Rectal smooth muscle tissue (tissue), 1 donor: ENCODE measurements at regions not wholly inside any gene's neighbourhood (a gene's known extent, or its start where the extent isn't known, plus 50 kb on each side); places are given as distances from the start of the nearest gene placed in this dataset.
"Not testable (repeated sequence)": the region's sequence is repeated elsewhere in the genome, so short reads cannot be mapped to it uniquely, and the experiment has no call there.

Experiments used
- H3K27ac ChIP-seq: one replicate; pipeline ENCODE4 v1.7.0; 2013; ENCODE audit warnings: low read depth, low read length, inconsistent platforms
- H3K27me3 ChIP-seq: one replicate; pipeline ENCODE4 v1.7.0; 2013; ENCODE audit warnings: low read length; ENCODE audit not compliant: control insufficient read depth, insufficient read depth
- H3K36me3 ChIP-seq: one replicate; pipeline ENCODE4 v1.7.0; 2013; ENCODE audit warnings: low read length; ENCODE audit not compliant: control insufficient read depth, insufficient read depth
- H3K4me1 ChIP-seq: one replicate; pipeline ENCODE4 v1.7.0; 2013; ENCODE audit warnings: low read length; ENCODE audit not compliant: control insufficient read depth, insufficient read depth
- H3K4me3 ChIP-seq: one replicate; pipeline ENCODE4 v1.7.0; 2013; ENCODE audit warnings: low read length
- H3K9ac ChIP-seq: one replicate; pipeline ENCODE4 v1.7.0; 2013; ENCODE audit warnings: low read length

GRCh38 chr5:40238066-40238745, 441.5 kb upstream of the PTGER4 start:
- no peak overlapping the region for H3K9ac ChIP-seq
- H3K4me3 ChIP-seq, result no peak overlapping the region
- no peaks in the 10 kb centered on the region for H3K4me1 ChIP-seq
- no peaks in the 10 kb centered on the region for H3K36me3 ChIP-seq
- no peaks in the 10 kb centered on the region for H3K27me3 ChIP-seq
- H3K27ac ChIP-seq, result no peak overlapping the region

GRCh38 chr5:40235471-40236400, 444.0 kb upstream of the PTGER4 start:
- Histone ChIP-seq H3K36me3 (no peaks in the 10 kb centered on the region), H3K27ac (no peak overlapping the region)

DNA sequence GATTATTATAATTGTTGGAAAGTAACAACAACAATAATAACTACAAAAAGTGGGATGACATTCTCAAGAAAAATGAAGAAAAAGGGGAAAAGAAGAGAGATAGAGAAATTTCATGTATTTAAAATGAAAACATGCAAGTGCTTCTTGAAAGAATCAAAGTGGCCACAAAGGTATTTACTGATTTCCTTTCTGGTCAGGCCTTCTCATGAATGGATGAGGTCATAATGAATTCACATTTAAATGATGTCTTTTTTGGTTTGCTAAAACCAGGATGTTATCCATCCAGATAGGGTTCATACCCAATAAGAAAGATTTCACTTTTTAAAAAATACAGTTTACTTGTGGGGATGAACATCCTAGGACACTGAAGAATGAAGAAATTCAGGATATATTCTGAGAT, 446.4 kb upstream of the PTGER4 start:
- H3K36me3 ChIP-seq, result no peaks in the 10 kb centered on the region
- no peak overlapping the region for H3K4me3 ChIP-seq
- no peak overlapping the region for H3K9ac ChIP-seq
- H3K27me3 ChIP-seq, result no peaks in the 10 kb centered on the region
- no peak overlapping the region for H3K27ac ChIP-seq
- no peaks in the 10 kb centered on the region for H3K4me1 ChIP-seq

More at GRCh38 chr5:40235471-40236400, 444.0 kb upstream of the PTGER4 start:
- no peaks in the 10 kb centered on the region for H3K27me3 ChIP-seq
- H3K4me3 ChIP-seq, result no peak overlapping the region
- H3K9ac ChIP-seq, result no peak overlapping the region
- H3K4me1 ChIP-seq, result no peaks in the 10 kb centered on the region

DNA sequence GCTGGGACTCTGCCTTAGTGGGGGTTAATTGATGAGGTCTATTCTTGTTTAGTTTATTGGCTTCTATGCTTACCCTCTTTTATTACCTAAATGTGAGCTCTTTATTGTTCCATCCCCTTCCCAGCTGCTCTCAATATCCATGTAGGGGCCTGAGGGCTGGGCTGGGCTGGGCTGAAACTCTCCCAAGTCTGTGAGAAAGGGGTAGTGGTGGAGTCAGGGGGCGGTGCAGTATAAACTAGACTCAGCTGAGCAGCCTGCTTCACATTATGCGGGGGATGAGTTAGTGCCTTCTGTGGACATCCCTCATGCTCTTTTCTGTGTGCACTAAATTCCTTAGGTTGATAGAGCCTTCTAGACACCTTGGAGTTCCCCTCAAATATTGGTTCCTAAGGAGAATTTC, 451.8 kb upstream of the PTGER4 start:
- Histone ChIP-seq H3K27me3 (no peaks in the 10 kb centered on the region), H3K27ac (no peak overlapping the region), H3K36me3 (no peaks in the 10 kb centered on the region), H3K4me1 (no peaks in the 10 kb centered on the region), H3K9ac (no peak overlapping the region), H3K4me3 (no peak overlapping the region)

- Histone ChIP-seq H3K4me1 (no peaks in the 10 kb centered on the region), H3K4me3 (no peak overlapping the region), H3K27me3 (no peaks in the 10 kb centered on the region), H3K36me3 (no peaks in the 10 kb centered on the region), H3K27ac (no peak overlapping the region), H3K9ac (no peak overlapping the region)
Observed at GRCh38 chr5:40227366-40227765, 452.3 kb upstream of the PTGER4 start.

GRCh38 chr5:40226906-40227305, 452.8 kb upstream of the PTGER4 start:
- no peaks in the 10 kb centered on the region for H3K36me3 ChIP-seq
- no peaks in the 10 kb centered on the region for H3K27me3 ChIP-seq
- H3K4me1 ChIP-seq, result no peaks in the 10 kb centered on the region
- no peak overlapping the region for H3K4me3 ChIP-seq
- H3K9ac ChIP-seq, result no peak overlapping the region
- no peak overlapping the region for H3K27ac ChIP-seq

- H3K4me3 ChIP-seq, H3K36me3 ChIP-seq, H3K27me3 ChIP-seq, H3K4me1 ChIP-seq, H3K9ac ChIP-seq, H3K27ac ChIP-seq: not testable (repeated sequence)
Observed at GRCh38 chr5:40225147-40225546, 454.6 kb upstream of the PTGER4 start.

DNA sequence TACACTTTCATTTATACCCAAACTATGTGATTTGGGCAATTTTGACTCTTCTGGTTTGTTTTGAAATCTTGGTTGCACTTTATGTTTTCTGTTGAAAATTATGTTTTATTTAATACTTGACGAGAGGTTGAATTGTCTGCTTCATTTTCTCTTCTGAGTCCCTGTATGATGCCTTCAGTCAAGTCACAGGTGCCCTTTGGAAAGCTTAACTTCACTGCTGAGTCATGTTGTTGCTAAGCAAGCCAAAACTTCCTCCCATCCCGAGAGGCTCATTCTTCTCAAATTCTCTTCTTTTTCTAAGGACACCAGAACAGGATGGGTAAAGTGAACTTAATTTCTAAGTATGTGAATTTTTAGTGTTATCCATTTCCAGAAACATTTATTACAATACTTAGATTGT, 455.3 kb upstream of the PTGER4 start:
- H3K9ac ChIP-seq, result no peak overlapping the region
- H3K27me3 ChIP-seq, result no peaks in the 10 kb centered on the region
- no peak overlapping the region for H3K27ac ChIP-seq
- no peaks in the 10 kb centered on the region for H3K4me1 ChIP-seq
- H3K36me3 ChIP-seq, result no peaks in the 10 kb centered on the region
- no peak overlapping the region for H3K4me3 ChIP-seq

- no peak overlapping the region for H3K4me3 ChIP-seq
- no peaks in the 10 kb centered on the region for H3K4me1 ChIP-seq
- no peak overlapping the region for H3K9ac ChIP-seq
- no peaks in the 10 kb centered on the region for H3K27me3 ChIP-seq
- no peaks in the 10 kb centered on the region for H3K36me3 ChIP-seq
- no peak overlapping the region for H3K27ac ChIP-seq
Observed at GRCh38 chr5:40223884-40224402, 455.8 kb upstream of the PTGER4 start.

DNA sequence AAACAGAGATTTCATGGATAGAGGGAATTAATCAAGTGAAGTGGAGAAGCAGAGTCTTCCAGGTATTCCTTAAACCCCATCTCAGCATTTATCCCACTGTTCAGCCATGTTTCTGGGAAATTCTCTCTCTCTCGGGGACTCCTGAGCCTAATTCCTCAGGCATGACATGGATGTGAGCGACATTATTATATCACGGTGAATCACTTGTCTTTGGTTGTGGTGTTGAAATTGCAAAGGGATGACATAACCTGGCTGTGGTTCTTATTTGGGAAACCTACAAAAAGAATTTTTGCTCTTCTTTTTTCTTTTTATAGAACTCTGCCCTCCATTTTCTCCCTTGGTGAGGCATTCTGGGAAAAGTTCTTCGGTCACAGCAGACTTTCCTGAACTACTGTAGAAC, 457.9 kb upstream of the PTGER4 start:
- H3K27ac ChIP-seq, result no peak overlapping the region
- H3K4me3 ChIP-seq, result no peak overlapping the region
- no peak overlapping the region for H3K9ac ChIP-seq
- no peaks in the 10 kb centered on the region for H3K27me3 ChIP-seq
- no peaks in the 10 kb centered on the region for H3K36me3 ChIP-seq
- no peaks in the 10 kb centered on the region for H3K4me1 ChIP-seq

DNA sequence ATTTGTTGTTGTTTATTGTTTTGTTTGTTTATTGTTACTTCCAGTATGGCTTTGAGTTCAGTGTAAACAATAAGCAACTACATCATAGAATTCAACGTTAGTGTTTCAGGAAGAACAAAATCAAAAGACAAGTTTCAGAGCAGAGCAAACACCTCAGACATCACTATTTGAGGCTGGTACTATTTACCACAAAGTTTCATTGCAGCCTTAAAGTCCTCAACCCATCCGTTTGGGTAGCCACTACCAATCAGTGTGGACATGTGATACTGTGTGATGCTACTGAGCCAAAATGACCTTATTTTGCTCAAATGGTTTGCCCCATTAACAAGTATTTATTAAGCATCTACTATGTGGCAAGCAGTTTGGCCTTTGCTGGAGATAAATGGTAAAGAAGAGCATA, 458.5 kb upstream of the PTGER4 start:
- no peaks in the 10 kb centered on the region for H3K4me1 ChIP-seq
- no peaks in the 10 kb centered on the region for H3K36me3 ChIP-seq
- no peak overlapping the region for H3K27ac ChIP-seq
- no peak overlapping the region for H3K4me3 ChIP-seq
- no peak overlapping the region for H3K9ac ChIP-seq
- no peaks in the 10 kb centered on the region for H3K27me3 ChIP-seq

DNA sequence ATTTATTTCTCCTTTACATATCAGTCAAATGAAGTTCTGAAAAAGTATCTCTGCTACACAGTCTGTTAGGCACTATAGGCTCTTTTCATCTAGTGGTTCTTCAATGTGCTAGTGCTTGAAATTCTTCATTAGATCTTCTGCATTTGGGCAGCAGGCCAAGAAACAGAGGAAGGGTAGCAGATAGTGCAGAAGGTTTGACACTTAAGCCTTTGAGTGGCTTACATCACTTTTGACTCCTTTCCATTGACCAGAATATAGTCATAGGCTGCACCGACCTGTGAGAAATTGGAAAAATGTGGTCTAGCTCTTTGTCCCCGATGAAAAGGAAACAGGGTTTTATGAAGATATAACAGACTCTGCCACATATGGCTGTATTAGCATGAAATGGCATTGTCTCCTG, 459.5 kb upstream of the PTGER4 start:
- Histone ChIP-seq H3K27ac (no peak overlapping the region), H3K27me3 (no peaks in the 10 kb centered on the region), H3K4me3 (no peak overlapping the region), H3K4me1 (no peaks in the 10 kb centered on the region), H3K9ac (no peak overlapping the region), H3K36me3 (no peaks in the 10 kb centered on the region)
